HG03460 (cell line): ENCODE measurements at regions not wholly inside any gene's neighbourhood (a gene's known extent, or its start where the extent isn't known, plus 50 kb on each side); places are given as distances from the start of the nearest gene placed in this dataset.

Source experiments
- ATAC-seq: cut with Tn5 transposase; IDR thresholded peaks from one replicate; pipeline ENCODE4 v1.9.1; 2021; ENCODE audit not compliant: unreplicated experiment

- no peak for ATAC-seq
Measured at GRCh38 chr13:32859707-32860292, 156.4 kb upstream of the KL start.

GRCh38 chr13:32861304-32861703 lies 154.9 kb upstream of the KL start:
- ATAC-seq = no peak

DNA sequence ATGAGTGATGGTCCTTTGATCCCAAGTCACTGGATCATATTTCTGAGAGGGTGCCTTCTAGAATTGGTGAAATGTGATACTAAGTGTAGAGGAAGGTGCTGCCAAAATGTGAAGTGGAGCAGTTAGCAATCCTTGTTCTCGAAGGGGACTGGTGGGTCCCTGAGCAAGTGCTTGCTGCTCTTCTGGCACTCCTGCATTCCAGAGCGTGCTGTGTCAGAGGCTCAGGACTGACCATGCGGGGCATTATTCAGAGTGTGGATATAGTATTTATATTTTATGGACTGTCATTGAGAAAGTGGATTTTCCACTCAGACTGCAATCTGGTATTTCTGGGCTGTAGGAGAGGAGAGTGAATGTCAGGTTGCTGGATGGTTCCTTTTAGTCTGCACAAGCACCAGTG lies 152.6 kb upstream of the KL start:
- no peak for ATAC-seq

GRCh38 chr13:32866921-32867320 lies 149.3 kb upstream of the KL start:
- no peak for ATAC-seq

DNA sequence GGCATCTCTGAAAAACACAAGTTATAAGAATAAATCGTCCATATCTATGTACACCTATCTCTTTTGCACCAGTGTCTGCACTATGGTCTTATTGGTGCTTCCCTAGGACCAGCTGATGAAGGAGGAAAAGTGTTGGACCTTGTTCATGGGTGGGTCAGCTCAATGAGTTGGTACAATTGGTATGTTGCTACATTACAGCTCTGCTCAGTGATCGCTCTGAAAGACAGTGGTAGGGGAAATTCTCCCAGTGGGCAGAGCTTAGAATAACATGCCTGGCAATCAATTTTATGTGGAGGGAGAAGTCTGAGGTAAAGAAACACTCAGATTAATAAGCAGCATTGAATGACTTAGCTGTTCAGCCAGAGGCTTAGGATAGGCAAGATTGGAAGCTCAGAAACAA lies 138.7 kb upstream of the KL start:
- ATAC-seq = no peak

DNA sequence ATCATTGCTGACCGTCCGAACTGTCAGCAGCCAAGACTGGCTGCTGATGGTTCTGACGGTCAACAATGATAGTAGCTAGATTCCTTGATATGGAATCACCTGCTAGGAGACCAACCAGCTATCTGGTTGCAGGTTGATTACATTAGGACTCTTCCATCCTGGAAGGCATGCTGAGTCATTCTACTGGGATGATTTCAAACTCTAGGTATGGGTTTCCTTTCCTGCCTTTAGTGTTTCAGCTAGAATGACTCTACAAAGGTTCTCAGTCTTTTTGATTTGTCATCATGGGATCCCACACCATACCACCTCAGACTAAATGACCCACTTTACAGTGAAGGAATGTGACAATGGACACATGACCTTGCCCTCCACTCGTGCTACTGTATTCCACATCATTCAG lies 138.1 kb upstream of the KL start:
- no peak for ATAC-seq

DNA sequence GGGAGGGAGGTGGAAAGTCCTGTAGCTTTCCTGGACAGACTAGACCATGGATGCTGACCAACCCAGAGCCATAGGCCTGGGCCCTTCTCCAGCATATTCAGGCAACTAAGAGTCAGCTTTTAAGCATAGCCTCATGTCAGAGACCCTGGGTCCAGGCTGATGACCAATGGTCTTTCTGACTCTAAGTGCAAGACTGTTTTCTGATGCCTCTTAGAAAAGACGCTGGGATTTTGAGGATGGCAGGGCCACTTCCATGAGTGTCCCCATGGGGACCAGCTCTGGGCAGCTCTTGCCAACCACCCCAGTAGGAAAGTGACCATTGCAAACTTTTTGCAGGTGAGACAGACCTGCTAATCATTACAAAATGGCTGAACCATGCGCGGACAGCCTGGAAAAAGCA lies 135.6 kb upstream of the KL start:
- no peak for ATAC-seq

GRCh38 chr13:32881074-32881776 lies 135.0 kb upstream of the KL start:
- ATAC-seq = no peak

DNA sequence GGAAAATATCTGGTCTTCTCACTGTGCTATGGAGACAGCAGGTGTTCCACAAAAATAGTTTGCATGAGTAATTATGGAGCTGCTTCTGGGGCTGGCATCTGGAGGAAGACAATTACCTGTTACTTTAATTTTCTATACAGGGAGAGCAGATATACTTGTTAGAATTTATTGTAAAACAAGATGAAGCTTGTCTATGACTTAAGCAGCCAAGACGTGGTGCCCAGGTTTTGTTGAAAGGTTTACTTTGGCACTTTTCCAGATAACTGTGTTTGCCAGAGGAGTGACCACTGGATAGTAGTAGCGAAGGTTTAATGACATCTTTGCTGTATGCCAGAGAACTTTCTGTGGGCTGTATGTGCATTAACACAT lies 134.5 kb upstream of the KL start:
- ATAC-seq = no peak

DNA sequence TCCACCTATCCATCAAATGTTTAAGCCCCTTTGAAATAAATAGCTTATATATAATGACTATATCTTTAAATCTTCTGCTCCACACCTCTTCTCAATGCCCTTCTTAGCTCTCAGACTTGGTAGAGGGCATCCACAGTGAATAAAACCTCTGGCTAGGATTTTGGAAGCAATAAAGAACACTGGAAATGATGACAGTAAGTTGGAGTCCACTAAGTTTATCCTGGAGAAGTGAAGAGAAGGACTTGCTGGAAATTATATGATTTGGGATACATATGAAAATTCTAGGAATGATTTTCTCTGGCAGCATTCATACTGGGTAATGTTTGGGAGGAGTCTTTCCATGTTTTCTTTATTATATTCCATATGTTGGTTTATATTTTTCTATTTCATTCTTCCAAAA lies 133.5 kb upstream of the KL start:
- ATAC-seq = no peak

DNA sequence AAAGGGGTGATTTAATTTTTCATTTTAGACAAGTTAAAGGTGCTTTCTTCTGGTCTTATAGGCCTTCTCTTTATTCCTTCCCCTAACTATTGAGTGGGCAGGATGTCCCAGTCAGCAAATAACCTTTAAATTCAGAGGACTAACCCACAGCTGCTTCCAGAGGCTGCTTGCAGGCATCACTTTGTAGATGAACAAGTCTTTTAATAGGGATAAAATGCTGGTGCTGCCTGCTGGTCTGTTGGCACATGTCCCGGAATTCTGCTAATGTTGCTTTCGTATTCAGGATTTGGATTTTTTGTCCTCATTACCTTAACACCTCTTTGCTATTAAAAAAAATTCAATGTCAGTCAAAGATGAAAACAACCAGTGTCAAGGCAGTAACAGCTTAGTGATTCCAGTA lies 132.7 kb upstream of the KL start:
- ATAC-seq = no peak

- ATAC-seq = no peak
Measured at GRCh38 chr13:32887617-32888016, 128.6 kb upstream of the KL start.

- no peak for ATAC-seq
Measured at GRCh38 chr13:32889986-32890565, 126.1 kb upstream of the KL start.

DNA sequence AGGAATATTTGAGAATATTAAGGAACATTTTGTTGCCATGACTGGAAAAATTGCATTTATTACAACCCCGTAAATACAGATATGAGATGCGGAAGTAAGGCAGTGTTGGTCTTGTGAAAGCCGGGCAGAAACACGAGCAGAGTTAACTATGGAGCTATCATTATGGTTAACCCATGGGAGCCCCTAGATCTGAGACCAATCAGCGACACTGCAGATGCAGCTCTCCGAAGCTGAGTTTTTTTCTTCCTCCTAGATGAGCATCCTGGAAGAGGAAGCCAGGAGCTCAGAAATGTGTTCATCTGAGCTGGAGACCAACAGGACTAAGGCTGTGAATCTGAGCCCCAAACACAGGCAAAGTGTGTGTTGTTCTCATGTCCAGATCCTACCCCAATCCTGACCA lies 123.0 kb upstream of the KL start:
- ATAC-seq = no peak

DNA sequence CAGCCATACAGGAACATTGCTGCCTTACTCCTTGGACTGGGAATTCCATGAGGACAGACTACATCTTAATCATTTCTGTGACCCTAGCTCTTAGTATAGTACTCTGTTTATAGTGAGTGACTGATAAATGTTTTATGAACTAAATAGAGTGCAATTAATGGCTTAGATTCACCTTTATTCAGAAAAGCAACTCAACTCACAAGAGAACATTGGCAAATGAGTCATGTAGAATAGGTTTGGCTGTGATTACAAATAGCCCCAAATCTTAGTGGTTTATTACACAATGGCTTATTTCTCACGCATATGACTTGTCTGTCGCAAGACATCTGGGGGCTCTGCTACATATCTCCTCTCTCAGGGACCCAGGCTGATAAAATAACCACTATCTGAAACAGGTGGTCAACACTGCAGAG lies 121.6 kb upstream of the KL start:
- ATAC-seq = no peak

DNA sequence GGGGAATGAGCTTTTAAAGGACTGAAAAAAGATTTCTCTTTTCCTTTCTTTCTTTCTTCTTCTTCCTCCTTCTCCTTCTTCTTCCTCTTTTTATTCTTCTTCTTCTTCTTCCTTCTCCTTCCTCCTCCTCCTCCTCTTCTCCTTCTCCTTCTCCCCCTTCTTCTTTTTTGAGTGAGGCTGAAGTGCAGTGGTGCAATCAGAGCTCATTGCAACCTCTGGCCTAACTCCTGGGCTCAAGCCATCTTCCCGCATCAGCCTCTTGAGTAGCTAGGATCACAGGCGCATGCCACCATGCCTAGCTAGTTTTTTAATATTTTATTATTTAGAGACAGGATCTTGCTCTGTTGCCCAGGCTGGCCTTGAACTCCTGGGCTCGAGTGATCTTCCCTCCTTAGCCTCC lies 120.9 kb upstream of the KL start:
- no peak for ATAC-seq

GRCh38 chr13:32897296-32897695 lies 118.9 kb upstream of the KL start:
- no peak for ATAC-seq

- no peak for ATAC-seq
Measured at GRCh38 chr13:32902029-32902780, 114.0 kb upstream of the KL start.

DNA sequence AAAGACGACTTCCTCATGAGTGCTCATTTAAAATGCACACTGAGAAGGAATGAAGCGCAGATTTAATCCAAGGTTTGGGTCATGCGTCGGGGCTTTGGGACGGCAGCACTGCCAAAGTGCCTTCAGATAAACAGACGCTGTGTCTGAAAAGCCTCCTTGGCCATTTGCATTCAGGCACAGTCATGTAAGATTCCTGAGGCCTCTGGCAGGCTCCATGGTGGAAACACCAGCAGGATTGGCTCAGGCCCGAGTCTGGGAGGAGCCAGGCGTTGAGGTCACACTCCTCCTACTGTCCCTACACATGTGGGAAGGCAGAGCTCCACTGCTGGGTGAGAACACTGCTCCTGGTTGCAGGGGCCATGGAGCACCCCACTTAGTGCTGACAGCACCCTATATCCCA lies 113.3 kb upstream of the KL start:
- no peak for ATAC-seq

DNA sequence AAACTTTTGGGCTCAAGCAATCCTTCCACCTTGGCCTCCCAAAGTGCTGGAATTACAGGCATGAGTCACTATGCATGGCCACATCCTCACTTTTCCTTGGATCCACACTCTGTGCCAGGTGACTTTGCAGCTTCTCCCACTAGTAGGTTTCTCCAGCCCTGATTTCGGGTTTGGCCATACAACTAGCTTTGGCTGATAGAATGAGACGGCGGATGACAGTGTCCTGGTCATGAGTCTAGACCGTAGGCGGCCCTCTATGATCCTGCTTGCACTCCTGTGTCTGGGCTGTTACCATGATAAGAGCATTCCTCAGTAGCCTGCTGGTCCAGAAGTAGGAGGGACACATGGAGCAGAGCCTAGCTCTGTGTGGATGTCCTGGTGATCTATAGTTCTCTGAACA lies 112.5 kb upstream of the KL start:
- ATAC-seq = no peak

DNA sequence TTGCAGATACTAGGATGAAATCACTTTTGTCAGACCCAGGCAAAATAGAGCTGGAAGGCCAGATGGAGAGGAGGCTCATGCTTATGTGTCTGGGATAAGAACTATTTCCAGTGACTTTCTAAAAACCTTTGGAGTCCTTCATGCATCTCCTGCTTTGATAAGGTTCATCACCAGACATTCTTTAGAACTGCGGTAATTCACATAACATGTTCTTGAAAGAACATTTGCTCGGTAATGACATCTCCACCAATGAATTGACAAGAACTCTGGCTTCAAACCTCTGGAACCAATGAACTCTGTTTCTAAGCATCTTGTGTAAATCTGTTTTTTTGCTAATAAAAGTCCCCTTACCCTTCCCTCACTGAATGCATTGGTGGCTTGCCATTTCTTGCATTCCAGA lies 112.0 kb upstream of the KL start:
- ATAC-seq = no peak
